ENCODE measurements at regions not wholly inside any gene's neighbourhood (a gene's known extent, or its start where the extent isn't known, plus 50 kb on each side); places are given as distances from the start of the nearest gene placed in this dataset.

- no peak for DNase-seq
- TF ChIP-seq CTCF (IDR thresholded peaks at IDR 0.05) (no peak), POLR2A (IDR thresholded peaks at IDR 0.05) (no peak)
- Histone ChIP-seq H3K36me3 (peaks cover 0 to 17% (median 0%) of the 10 kb centered on the region in 3 donors), H3K9me3 (no peaks in the 10 kb centered on the region), H3K4me3 (no peak overlapping the region), H3K4me1 (peaks cover 0 to 51% (median 4%) of the 10 kb centered on the region in 3 donors), H3K27ac (no peak overlapping the region), H3K27me3 (no peaks in the 10 kb centered on the region)
- intact Hi-C loops (cut with DNase I): no loop called here
- 82 to 89% methylated on average over 9 of the region's 9 CpGs for WGBS, 2 donors
Measured at GRCh38 chr1:232568906-232569553, 60.9 kb downstream of the SIPA1L2 start.

- intact Hi-C loops (cut with DNase I): no loop called here
- DNase-seq: no peak
- H3K4me3 ChIP-seq: no peak overlapping the region
- 71 to 95% methylated on average over 2 of the region's 2 CpGs for WGBS, 2 donors
- peaks cover 0 to 11% (median 0%) of the 10 kb centered on the region in 3 donors for H3K36me3 ChIP-seq
- H3K27me3 ChIP-seq: no peaks in the 10 kb centered on the region
- H3K27ac ChIP-seq: no peak overlapping the region
- TF ChIP-seq POLR2A (IDR thresholded peaks at IDR 0.05) (no peak), CTCF (IDR thresholded peaks at IDR 0.05) (no peak)
- H3K9me3 ChIP-seq: no peaks in the 10 kb centered on the region
- H3K4me1 ChIP-seq: peaks cover 0 to 47% (median 4%) of the 10 kb centered on the region in 3 donors
Measured at GRCh38 chr1:232568331-232568852, 61.5 kb downstream of the SIPA1L2 start.

DNA sequence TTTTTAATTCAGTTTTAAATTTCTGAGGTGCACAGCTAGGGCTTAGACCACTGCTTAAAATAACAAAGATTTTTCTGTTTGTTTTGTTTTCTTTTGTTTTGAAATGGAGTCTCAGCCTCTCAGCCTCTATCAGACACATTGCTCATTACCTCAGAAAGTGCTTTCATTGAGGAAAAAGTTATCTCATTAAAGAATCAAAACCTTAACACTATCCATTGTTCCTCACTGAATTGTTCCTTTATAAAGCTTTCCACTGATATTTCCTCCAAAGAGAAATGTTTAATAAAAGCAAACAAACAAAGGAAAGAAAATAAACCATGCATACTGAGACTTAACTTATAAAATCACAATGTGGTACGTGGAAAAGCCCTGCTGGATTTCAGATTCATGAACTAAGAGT is 63.8 kb downstream of the SIPA1L2 start:
- Histone ChIP-seq H3K4me3 (no peak overlapping the region), H3K27ac (no peak overlapping the region), H3K9me3 (no peaks in the 10 kb centered on the region), H3K36me3 (peaks cover 0 to 12% (median 0%) of the 10 kb centered on the region in 3 donors), H3K27me3 (no peaks in the 10 kb centered on the region), H3K4me1 (peaks cover 0 to 39% (median 4%) of the 10 kb centered on the region in 3 donors)
- TF ChIP-seq CTCF (IDR thresholded peaks at IDR 0.05) (no peak), POLR2A (IDR thresholded peaks at IDR 0.05) (no peak)
- intact Hi-C loops (cut with DNase I): no loop called here
- no peak for DNase-seq
- 80 to 88% methylated on average over 1 of the region's 1 CpG for WGBS, 2 donors

GRCh38 chr1:232562855-232563510 is 67.0 kb downstream of the SIPA1L2 start:
- Histone ChIP-seq H3K27ac (no peak overlapping the region), H3K4me1 (peaks cover 0 to 16% (median 2%) of the 10 kb centered on the region in 3 donors), H3K9me3 (no peaks in the 10 kb centered on the region), H3K27me3 (no peaks in the 10 kb centered on the region), H3K4me3 (no peak overlapping the region), H3K36me3 (peaks cover 0 to 16% (median 0%) of the 10 kb centered on the region in 3 donors)
- WGBS, 2 donors: 80 to 96% methylated on average over 3 of the region's 3 CpGs
- TF ChIP-seq CTCF (IDR thresholded peaks at IDR 0.05): no peak
- no peak for TF ChIP-seq POLR2A (IDR thresholded peaks at IDR 0.05)
- intact Hi-C loops (cut with DNase I): no loop called here
- DNase-seq: no peak

DNA sequence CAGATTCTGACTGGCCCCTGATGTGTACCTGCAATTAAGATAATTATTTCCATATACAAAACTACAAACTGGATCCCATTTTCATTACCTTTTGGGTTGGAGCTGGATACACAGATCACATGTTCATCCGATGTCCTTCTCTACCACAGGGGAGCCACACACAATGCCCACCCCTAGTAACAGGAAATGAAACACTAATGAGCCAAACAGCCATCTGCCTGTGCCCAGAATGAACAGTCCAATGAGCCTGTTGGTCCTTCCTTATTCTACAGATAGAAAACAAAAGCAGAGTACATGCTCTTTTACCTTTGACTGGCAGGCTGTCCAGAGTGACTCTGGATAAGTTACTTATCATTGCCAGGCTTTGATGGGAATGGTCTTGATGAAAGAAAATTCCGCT is 68.6 kb downstream of the SIPA1L2 start:
- Histone ChIP-seq H3K4me1 (peaks cover 0 to 19% (median 2%) of the 10 kb centered on the region in 3 donors), H3K36me3 (peaks cover 0 to 16% (median 0%) of the 10 kb centered on the region in 3 donors), H3K27ac (no peak overlapping the region), H3K9me3 (no peaks in the 10 kb centered on the region), H3K27me3 (no peaks in the 10 kb centered on the region), H3K4me3 (no peak overlapping the region)
- intact Hi-C loops (cut with DNase I): no loop called here
- DNase-seq: no peak
- WGBS, 2 donors: 85 to 92% methylated on average over 2 of the region's 2 CpGs
- TF ChIP-seq CTCF (IDR thresholded peaks at IDR 0.05): no peak
- TF ChIP-seq POLR2A (IDR thresholded peaks at IDR 0.05): no peak
